ENCODE measurements at regions not wholly inside any gene's neighbourhood (a gene's known extent, or its start where the extent isn't known, plus 50 kb on each side); places are given as distances from the start of the nearest gene placed in this dataset.

DNA sequence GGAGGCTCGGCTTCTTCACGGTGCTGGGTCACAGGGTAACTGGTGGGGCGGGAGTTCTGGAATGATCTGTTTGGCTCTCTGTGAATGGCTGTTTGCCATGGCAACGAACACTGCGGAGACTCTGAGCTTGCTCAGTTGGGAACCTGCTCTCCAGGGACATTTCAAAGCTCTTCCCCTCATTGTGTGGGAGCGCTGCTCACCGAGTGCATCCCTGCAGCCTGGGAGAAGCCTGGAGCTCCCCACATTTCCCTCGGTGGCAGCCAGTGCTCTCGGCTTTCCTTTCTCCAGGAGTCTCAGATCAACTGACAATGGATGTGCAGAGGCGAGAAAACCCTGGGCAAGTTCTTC, 57.6 kb upstream of the CACUL1 start:
- TF ChIP-seq, protein P1, sequence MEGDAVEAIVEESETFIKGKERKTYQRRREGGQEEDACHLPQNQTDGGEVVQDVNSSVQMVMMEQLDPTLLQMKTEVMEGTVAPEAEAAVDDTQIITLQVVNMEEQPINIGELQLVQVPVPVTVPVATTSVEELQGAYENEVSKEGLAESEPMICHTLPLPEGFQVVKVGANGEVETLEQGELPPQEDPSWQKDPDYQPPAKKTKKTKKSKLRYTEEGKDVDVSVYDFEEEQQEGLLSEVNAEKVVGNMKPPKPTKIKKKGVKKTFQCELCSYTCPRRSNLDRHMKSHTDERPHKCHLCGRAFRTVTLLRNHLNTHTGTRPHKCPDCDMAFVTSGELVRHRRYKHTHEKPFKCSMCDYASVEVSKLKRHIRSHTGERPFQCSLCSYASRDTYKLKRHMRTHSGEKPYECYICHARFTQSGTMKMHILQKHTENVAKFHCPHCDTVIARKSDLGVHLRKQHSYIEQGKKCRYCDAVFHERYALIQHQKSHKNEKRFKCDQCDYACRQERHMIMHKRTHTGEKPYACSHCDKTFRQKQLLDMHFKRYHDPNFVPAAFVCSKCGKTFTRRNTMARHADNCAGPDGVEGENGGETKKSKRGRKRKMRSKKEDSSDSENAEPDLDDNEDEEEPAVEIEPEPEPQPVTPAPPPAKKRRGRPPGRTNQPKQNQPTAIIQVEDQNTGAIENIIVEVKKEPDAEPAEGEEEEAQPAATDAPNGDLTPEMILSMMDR (IDR thresholded peaks at IDR 0.05), result no peak
- no peak for TF ChIP-seq POLR2A (IDR thresholded peaks at IDR 0.05)

Measured in thyroid gland (tissue), 4 donors.